Erythroblast (primary cell): ENCODE measurements at regions not wholly inside any gene's neighbourhood (a gene's known extent, or its start where the extent isn't known, plus 50 kb on each side); places are given as distances from the start of the nearest gene placed in this dataset.

Experiments used
- GATA1 ChIP-seq: IDR thresholded peaks from 2 replicates; pipeline ENCODE4 v1.6.1; 2011; ENCODE audit warnings: low read depth, mild to moderate bottlenecking, control low read depth, low read length, moderate library complexity
- POLR2A ChIP-seq: IDR thresholded peaks from 2 replicates; pipeline ENCODE4 v1.6.1; 2011; ENCODE audit warnings: mild to moderate bottlenecking, low read length

GRCh38 chr3:146873748-146874147 is 268.6 kb upstream of the PLSCR5 start:
- TF ChIP-seq POLR2A (no peak), GATA1 (no peak)
